22Rv1 (cell line): ENCODE measurements at regions not wholly inside any gene's neighbourhood (a gene's known extent, or its start where the extent isn't known, plus 50 kb on each side); places are given as distances from the start of the nearest gene placed in this dataset.

Experiments
- H3K27ac ChIP-seq: fragments of 450-650 bp; 2 replicates; pipeline ENCODE4 v1.5.1; 2017
- CTCF ChIP-seq: fragments of 450-650 bp; IDR thresholded peaks from 2 replicates; pipeline ENCODE4 v1.5.1; 2017; ENCODE audit warnings: mild to moderate bottlenecking
- ZFX ChIP-seq: fragments of 450-650 bp; IDR thresholded peaks from 2 replicates; pipeline ENCODE4 v1.6.1; 2017; ENCODE audit warnings: antibody characterized with exemption, borderline replicate concordance

DNA sequence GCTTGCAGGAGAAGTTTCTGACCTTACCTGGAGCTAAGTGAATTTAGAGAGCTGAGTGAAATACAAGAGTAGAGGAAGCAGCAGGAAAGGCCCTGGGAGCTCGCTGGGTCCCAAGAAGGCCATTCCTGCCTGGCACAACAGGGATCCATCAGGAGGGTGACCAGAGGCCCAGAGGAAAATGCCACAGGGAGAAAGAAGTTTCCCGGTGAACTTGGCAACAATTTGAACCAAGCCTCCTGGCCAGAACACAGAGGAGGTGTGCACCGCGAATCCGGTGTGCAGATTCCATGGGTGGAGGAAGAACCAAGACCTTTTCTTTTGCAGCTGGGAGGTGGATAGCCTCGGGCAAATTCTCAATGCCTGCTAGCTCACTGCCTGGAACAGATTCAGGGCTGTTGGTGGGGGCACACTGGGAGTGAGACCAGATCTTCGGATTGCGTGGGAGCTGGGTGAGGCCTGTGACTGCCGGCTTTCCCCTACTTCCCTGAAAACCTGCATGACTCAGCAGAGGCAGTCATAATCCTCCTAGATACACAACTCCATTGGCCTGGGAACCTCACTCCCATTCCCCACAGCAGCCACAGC is 1850.9 kb upstream of the NUDT12 start:
- TF ChIP-seq CTCF (no peak), ZFX (no peak)
- no peak overlapping the region for H3K27ac ChIP-seq

GRCh38 chr5:105409695-105410094 is 1847.1 kb upstream of the NUDT12 start:
- TF ChIP-seq ZFX (no peak), CTCF (no peak)
- no peak overlapping the region for H3K27ac ChIP-seq

DNA sequence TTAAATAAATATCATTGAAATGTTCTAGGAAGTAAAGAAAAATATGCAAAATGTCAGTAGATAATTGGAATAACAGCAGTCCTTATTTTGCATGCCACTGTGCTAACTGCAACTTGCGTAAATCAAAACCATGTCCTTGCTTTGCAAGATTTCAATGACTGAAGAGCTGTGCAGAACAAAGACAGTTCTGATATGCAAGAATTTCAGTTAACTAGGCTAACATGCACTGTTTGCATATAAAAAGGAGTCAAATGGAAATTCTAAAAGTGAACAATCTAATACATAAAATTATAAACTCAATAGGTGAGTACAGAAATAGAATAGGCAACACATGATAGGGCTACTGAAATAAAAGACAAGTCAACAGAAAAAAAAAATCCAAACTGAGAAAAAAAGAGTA is 1844.6 kb upstream of the NUDT12 start:
- TF ChIP-seq CTCF (no peak), ZFX (no peak)
- H3K27ac ChIP-seq = no peak overlapping the region

DNA sequence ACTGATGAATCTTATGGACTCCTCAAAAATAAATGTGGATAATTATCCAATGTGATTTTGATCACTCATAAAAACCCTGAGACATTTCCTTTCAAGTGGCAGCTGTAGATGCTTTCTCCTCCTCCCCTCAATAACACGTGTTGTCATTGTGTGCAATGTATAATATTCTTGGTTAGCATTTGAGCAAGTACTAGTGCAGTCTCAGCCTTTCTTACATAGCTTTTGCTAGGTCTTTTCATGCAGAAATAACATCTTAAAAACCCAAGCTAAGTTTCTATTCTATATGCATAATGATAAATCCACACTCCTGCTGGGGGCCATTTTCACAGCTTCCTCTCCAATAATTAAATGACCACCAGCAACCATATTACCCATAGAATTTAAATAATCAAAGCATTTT is 1835.2 kb upstream of the NUDT12 start:
- TF ChIP-seq ZFX (no peak), CTCF (no peak)

DNA sequence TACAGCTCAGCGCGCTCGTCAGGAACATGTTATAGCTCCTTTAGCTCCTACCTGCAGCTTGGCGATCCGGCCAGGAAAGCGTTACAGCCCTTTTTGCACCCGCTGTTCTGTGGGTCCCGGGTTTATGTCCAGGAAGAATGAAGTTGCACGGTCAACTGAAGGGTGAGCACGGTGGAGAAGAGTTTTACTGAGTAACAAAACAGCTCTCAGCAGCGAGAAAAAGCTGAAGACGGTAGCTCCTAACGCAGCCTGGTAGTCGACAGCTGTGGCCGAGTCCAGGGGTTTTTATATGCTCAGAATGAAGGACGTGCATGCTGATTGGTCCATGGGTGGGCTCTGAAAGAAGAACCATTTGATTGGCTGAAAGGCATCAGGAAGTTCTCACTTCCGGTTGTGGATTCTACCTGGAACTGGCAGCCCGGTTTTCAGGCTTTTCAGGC is 1830.1 kb upstream of the NUDT12 start:
- H3K27ac ChIP-seq = no peak overlapping the region
- TF ChIP-seq ZFX = no peak
- no peak for TF ChIP-seq CTCF

More for the DNA sequence above, 1835.2 kb upstream of the NUDT12 start:
- no peak overlapping the region for H3K27ac ChIP-seq

DNA sequence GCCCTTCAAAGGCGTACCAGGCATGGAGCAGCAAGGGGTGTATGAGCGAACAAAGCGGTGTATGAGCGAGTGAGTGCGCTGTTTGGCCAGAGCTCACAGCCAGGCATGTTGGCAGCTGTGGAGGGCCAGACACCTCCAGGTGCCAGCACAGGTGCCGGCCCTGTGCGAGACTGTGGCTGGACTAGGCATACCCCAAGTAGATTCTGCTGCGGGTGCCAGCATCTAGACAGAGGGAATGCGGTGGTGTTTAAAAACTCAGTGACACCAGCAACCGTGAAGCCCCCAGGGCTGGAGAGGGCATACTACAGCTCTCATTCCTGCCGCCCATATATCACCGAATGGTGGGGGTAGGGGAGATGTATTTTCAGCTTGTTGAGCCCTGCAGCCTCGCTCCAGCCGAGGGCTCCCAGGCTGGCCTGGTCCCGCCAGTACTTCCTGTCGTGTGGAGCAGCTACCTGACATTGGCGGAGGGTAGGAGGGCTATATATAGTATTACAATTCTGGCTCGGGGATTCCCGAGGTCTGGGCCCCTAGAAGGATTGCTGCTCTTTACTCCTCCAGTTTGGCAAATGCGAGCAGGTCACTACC is 1829.6 kb upstream of the NUDT12 start:
- H3K27ac ChIP-seq = no peak overlapping the region

More for the DNA sequence above, 1829.6 kb upstream of the NUDT12 start:
- TF ChIP-seq CTCF = no peak
- no peak for TF ChIP-seq ZFX
